ENCODE measurements at regions not wholly inside any gene's neighbourhood (a gene's known extent, or its start where the extent isn't known, plus 50 kb on each side); places are given as distances from the start of the nearest gene placed in this dataset.

DNA sequence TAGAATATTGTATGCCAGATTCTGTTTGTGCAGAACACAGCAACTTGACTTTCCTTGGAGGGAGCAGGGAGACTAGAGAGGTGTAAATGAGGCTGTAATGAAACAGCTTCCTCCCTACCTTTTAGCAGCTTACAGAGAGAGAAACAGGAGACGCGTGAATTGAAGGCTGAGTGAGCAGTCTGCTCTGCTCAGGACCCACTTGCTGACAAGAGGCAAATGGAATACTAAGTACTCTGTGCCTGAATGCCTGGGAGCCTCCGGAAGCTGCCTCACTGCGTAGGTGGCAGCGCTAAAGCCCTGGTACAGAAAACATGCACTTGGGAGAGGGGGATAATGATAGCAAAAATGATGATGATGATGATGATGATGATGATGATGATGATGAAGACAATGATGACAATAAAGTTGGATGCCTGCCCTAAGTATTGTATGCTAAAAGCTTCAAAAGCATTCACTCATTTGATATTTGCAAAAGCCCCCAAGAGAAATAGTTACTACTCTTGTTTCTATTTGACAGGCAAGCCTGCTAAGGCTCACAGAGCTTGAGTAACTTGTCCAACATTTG, 548.9 kb downstream of the NTRK3 start:
- TF ChIP-seq, protein P1, sequence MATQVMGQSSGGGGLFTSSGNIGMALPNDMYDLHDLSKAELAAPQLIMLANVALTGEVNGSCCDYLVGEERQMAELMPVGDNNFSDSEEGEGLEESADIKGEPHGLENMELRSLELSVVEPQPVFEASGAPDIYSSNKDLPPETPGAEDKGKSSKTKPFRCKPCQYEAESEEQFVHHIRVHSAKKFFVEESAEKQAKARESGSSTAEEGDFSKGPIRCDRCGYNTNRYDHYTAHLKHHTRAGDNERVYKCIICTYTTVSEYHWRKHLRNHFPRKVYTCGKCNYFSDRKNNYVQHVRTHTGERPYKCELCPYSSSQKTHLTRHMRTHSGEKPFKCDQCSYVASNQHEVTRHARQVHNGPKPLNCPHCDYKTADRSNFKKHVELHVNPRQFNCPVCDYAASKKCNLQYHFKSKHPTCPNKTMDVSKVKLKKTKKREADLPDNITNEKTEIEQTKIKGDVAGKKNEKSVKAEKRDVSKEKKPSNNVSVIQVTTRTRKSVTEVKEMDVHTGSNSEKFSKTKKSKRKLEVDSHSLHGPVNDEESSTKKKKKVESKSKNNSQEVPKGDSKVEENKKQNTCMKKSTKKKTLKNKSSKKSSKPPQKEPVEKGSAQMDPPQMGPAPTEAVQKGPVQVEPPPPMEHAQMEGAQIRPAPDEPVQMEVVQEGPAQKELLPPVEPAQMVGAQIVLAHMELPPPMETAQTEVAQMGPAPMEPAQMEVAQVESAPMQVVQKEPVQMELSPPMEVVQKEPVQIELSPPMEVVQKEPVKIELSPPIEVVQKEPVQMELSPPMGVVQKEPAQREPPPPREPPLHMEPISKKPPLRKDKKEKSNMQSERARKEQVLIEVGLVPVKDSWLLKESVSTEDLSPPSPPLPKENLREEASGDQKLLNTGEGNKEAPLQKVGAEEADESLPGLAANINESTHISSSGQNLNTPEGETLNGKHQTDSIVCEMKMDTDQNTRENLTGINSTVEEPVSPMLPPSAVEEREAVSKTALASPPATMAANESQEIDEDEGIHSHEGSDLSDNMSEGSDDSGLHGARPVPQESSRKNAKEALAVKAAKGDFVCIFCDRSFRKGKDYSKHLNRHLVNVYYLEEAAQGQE (IDR thresholded peaks at IDR 0.05; ENCODE audit: borderline replicate concordance in 1 of 2, low read depth in 1 of 2, low read length in 2 of 2): no peak
- TF ChIP-seq KLF6 (CRISPR knock-in tag; IDR thresholded peaks at IDR 0.05) (no peak), ZNF30 (CRISPR knock-in tag; IDR thresholded peaks at IDR 0.05) (no peak), ZNF713 (CRISPR knock-in tag; IDR thresholded peaks at IDR 0.05) (no peak), ZNF207 (IDR thresholded peaks at IDR 0.05; ENCODE audit: borderline replicate concordance) (no peak), ZFX (CRISPR knock-in tag; IDR thresholded peaks at IDR 0.05; ENCODE audit: low read depth) (no peak), NFATC3 (CRISPR knock-in tag; IDR thresholded peaks at IDR 0.05) (no peak), TAF15 (IDR thresholded peaks at IDR 0.05; ENCODE audit: low read depth, low read length, poor library complexity, severe bottlenecking) (no peak)
- TF ChIP-seq, protein P2, sequence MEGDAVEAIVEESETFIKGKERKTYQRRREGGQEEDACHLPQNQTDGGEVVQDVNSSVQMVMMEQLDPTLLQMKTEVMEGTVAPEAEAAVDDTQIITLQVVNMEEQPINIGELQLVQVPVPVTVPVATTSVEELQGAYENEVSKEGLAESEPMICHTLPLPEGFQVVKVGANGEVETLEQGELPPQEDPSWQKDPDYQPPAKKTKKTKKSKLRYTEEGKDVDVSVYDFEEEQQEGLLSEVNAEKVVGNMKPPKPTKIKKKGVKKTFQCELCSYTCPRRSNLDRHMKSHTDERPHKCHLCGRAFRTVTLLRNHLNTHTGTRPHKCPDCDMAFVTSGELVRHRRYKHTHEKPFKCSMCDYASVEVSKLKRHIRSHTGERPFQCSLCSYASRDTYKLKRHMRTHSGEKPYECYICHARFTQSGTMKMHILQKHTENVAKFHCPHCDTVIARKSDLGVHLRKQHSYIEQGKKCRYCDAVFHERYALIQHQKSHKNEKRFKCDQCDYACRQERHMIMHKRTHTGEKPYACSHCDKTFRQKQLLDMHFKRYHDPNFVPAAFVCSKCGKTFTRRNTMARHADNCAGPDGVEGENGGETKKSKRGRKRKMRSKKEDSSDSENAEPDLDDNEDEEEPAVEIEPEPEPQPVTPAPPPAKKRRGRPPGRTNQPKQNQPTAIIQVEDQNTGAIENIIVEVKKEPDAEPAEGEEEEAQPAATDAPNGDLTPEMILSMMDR (CRISPR knock-in tag; IDR thresholded peaks at IDR 0.05): no peak
- TF ChIP-seq, protein P3, sequence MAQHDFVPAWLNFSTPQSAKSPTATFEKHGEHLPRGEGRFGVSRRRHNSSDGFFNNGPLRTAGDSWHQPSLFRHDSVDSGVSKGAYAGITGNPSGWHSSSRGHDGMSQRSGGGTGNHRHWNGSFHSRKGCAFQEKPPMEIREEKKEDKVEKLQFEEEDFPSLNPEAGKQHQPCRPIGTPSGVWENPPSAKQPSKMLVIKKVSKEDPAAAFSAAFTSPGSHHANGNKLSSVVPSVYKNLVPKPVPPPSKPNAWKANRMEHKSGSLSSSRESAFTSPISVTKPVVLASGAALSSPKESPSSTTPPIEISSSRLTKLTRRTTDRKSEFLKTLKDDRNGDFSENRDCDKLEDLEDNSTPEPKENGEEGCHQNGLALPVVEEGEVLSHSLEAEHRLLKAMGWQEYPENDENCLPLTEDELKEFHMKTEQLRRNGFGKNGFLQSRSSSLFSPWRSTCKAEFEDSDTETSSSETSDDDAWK (CRISPR knock-in tag; IDR thresholded peaks at IDR 0.05): no peak
- TF ChIP-seq, protein P4, sequence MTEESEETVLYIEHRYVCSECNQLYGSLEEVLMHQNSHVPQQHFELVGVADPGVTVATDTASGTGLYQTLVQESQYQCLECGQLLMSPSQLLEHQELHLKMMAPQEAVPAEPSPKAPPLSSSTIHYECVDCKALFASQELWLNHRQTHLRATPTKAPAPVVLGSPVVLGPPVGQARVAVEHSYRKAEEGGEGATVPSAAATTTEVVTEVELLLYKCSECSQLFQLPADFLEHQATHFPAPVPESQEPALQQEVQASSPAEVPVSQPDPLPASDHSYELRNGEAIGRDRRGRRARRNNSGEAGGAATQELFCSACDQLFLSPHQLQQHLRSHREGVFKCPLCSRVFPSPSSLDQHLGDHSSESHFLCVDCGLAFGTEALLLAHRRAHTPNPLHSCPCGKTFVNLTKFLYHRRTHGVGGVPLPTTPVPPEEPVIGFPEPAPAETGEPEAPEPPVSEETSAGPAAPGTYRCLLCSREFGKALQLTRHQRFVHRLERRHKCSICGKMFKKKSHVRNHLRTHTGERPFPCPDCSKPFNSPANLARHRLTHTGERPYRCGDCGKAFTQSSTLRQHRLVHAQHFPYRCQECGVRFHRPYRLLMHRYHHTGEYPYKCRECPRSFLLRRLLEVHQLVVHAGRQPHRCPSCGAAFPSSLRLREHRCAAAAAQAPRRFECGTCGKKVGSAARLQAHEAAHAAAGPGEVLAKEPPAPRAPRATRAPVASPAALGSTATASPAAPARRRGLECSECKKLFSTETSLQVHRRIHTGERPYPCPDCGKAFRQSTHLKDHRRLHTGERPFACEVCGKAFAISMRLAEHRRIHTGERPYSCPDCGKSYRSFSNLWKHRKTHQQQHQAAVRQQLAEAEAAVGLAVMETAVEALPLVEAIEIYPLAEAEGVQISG (CRISPR knock-in tag; IDR thresholded peaks at IDR 0.05): no peak

Data from HepG2 (cell line).